Osteocyte (in vitro differentiated cells): ENCODE measurements at regions not wholly inside any gene's neighbourhood (a gene's known extent, or its start where the extent isn't known, plus 50 kb on each side); places are given as distances from the start of the nearest gene placed in this dataset.
"Not testable (repeated sequence)": the region's sequence is repeated elsewhere in the genome, so short reads cannot be mapped to it uniquely, and the experiment has no call there.

Source experiments
- DNase-seq: peaks from one replicate; pipeline ENCODE4 v3.0.0; 2021; ENCODE audit warnings: mixed read lengths; ENCODE audit not compliant: unreplicated experiment; ENCODE audit errors: extremely low spot score
- H3K27ac Mint-ChIP-seq: one replicate; pipeline ENCODE4 v1.8.0; 2021; ENCODE audit warnings: mild to moderate bottlenecking, mixed read lengths; ENCODE audit not compliant: unreplicated experiment
- H3K27me3 Mint-ChIP-seq: one replicate; pipeline ENCODE4 v1.8.0; 2021; ENCODE audit warnings: mixed read lengths; ENCODE audit not compliant: unreplicated experiment
- H3K36me3 Mint-ChIP-seq: one replicate; pipeline ENCODE4 v1.8.0; 2021; ENCODE audit warnings: mixed read lengths; ENCODE audit not compliant: unreplicated experiment
- H3K4me1 Mint-ChIP-seq: one replicate; pipeline ENCODE4 v1.8.0; 2021; ENCODE audit warnings: mixed read lengths; ENCODE audit not compliant: unreplicated experiment
- H3K4me3 Mint-ChIP-seq: one replicate; pipeline ENCODE4 v1.8.0; 2021; ENCODE audit warnings: mild to moderate bottlenecking, moderate library complexity, mixed read lengths; ENCODE audit not compliant: unreplicated experiment
- H3K9me3 Mint-ChIP-seq: one replicate; pipeline ENCODE4 v1.8.0; 2021; ENCODE audit warnings: mixed read lengths; ENCODE audit not compliant: unreplicated experiment
- TF ChIP-seq, protein P1 (sequence below): fragments of 200-600 bp; sonication (generic); IDR thresholded peaks from 2 replicates; pipeline ENCODE4 v1.5.0; 2021; ENCODE audit warnings: antibody characterized with exemption, mild to moderate bottlenecking, moderate library complexity

DNA sequence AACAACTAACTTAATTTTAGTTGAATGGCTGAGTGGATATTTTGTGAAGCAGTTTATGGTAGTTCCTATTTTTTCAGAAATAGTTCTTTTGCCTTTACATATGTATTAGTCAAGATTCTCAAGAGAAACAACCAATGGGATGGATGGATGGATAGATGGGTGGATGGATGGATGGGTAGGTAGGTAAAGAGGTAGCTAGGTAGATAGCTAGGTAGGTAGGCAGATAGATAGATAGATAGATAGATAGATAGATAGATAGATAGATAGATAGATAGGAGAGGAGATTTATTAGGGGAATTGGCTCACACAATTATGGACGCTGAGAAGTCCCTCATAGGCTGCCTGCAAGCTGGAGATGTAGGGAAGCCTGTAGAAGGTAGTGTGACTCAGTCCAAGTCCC lies 74.0 kb upstream of the NUDT6 start:
- no peak overlapping the region for H3K27ac Mint-ChIP-seq
- H3K36me3 Mint-ChIP-seq, result peaks cover 3% of the 10 kb centered on the region
- no peaks in the 10 kb centered on the region for H3K27me3 Mint-ChIP-seq
- TF ChIP-seq, protein P1, sequence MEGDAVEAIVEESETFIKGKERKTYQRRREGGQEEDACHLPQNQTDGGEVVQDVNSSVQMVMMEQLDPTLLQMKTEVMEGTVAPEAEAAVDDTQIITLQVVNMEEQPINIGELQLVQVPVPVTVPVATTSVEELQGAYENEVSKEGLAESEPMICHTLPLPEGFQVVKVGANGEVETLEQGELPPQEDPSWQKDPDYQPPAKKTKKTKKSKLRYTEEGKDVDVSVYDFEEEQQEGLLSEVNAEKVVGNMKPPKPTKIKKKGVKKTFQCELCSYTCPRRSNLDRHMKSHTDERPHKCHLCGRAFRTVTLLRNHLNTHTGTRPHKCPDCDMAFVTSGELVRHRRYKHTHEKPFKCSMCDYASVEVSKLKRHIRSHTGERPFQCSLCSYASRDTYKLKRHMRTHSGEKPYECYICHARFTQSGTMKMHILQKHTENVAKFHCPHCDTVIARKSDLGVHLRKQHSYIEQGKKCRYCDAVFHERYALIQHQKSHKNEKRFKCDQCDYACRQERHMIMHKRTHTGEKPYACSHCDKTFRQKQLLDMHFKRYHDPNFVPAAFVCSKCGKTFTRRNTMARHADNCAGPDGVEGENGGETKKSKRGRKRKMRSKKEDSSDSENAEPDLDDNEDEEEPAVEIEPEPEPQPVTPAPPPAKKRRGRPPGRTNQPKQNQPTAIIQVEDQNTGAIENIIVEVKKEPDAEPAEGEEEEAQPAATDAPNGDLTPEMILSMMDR, result no peak
- H3K4me3 Mint-ChIP-seq, result no peak overlapping the region
- peaks cover 13% of the 10 kb centered on the region for H3K4me1 Mint-ChIP-seq
- no peak for DNase-seq
- peaks cover 3% of the 10 kb centered on the region for H3K9me3 Mint-ChIP-seq

DNA sequence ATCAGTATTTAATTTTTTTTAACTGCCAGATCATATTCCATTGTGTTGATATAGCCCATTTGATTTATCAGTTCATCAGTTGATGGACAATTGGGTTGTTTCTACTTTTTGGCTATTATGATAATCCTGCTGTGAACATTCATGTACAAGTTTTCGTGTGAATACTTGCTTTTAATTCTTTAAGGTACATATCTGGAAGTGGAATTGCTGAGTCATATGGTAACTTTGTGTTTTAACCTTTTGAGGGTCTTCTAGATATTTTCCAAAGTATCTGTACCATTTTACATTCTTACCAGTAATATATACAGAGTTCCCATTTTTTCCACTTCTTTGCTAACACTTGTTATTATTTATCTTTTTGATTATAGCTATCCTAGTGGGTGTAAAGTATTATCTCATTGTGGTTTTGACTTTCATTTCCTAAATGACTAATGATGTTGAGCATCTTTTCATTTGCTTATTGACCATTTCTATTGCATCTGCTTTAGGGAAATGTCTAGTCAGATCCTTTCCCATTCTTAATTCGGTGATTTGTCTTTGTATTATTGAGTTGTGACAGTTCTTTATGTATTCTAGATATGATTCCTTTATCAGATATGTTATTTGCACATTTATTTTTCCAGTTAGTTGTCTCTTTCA lies 75.2 kb upstream of the NUDT6 start:
- TF ChIP-seq, protein P1, result no peak
- Mint-ChIP-seq H3K4me1 (peaks cover 5% of the 10 kb centered on the region), H3K27ac (peak overlapping the region; percentile 29), H3K27me3 (no peaks in the 10 kb centered on the region), H3K36me3 (peaks cover 3% of the 10 kb centered on the region), H3K9me3 (peaks cover 3% of the 10 kb centered on the region), H3K4me3 (no peak overlapping the region)
- DNase-seq, result no peak

DNA sequence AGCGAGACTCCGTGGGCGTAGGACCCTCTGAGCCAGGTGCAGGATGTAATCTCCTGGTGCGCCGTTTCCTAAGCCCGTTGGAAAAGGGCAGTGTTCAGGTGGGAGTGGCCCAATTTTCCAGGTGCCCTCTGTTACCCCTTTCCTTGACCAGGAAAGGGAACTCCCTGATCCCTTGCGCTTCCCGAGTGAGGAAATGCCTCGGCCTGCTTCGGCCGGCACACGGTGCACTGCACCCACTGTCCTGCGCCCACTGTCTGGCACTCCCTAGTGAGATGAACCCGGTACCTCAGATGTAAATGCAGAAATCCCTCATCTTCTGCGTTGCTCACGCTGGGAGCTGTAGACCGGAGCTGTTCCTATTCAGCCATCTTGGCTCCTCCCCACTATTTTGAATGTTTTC lies 81.7 kb upstream of the NUDT6 start:
- H3K27ac Mint-ChIP-seq, result not testable (repeated sequence)

DNA sequence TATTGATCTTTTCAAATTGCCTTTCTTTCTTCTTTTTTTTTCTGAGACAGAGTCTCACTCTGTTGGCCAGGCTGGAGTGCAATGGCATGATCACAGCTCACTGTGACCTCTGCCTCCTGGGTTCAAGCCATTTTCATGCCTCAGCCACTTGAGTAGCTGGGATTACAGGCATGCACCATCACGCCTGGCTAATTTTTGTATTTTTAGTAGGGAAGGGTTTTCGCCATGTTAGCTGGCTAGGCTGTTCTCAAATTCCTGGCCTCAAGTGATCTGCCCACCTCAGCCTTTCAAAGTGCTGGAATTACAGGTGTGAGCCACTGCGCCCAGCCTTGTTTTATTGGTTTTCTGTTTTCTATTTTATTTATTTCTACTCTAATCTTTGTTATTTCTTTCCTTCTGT lies 82.7 kb upstream of the NUDT6 start:
- H3K27ac Mint-ChIP-seq, H3K4me3 Mint-ChIP-seq, H3K27me3 Mint-ChIP-seq, DNase-seq, H3K9me3 Mint-ChIP-seq: not testable (repeated sequence)
- Mint-ChIP-seq H3K36me3 (peaks cover 12% of the 10 kb centered on the region), H3K4me1 (peaks cover 16% of the 10 kb centered on the region)

More for the DNA sequence above, 81.7 kb upstream of the NUDT6 start:
- H3K27me3 Mint-ChIP-seq, H3K4me3 Mint-ChIP-seq, H3K9me3 Mint-ChIP-seq, DNase-seq: not testable (repeated sequence)
- peaks cover 12% of the 10 kb centered on the region for H3K36me3 Mint-ChIP-seq
- peaks cover 16% of the 10 kb centered on the region for H3K4me1 Mint-ChIP-seq

DNA sequence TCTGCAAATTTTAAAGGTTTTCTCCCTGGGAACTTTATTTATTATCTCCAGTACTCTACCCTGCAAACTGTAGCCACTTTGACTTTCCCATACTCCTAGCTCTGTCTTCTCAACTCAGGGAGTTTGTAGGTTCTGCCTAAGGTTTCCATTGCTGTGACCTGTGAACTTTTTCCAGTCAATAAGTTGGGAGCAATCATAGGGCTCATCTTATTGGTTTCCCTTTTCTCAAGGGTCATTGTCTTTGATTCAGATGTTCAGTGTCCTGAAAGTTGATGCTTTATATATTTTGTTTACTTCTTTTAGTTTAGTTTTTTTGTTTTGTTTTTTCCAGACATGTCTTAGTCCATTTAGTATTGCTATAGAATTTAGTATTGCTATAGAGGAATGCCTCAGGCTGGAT lies 85.3 kb upstream of the NUDT6 start:
- H3K4me1 Mint-ChIP-seq, result peaks cover 24% of the 10 kb centered on the region
- no peak overlapping the region for H3K4me3 Mint-ChIP-seq
- TF ChIP-seq, protein P1, result no peak
- peaks cover 9% of the 10 kb centered on the region for H3K9me3 Mint-ChIP-seq
- H3K36me3 Mint-ChIP-seq, result peaks cover 10% of the 10 kb centered on the region
- H3K27ac Mint-ChIP-seq, result no peak overlapping the region
- no peaks in the 10 kb centered on the region for H3K27me3 Mint-ChIP-seq
- no peak for DNase-seq

DNA sequence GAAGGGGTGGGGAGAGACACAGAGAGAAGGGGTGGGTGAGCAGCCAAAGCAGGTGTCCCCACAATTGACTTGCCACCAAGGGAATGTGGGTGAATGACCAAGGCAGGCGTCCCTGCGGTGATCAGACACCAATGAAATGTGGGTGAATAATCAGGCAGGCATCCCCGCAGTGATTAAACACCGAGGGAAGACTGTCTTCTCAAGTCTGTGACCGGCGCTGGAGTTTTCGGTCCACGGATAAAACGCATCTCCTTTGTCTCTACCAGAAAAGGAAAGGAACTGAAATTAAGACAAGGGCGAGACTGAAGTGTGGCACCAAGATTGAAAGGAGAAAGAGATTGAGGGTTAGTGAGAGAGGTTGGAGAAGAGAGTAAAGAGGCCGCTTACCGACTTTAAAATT lies 90.0 kb upstream of the NUDT6 start:
- not testable (repeated sequence) for H3K27ac Mint-ChIP-seq, H3K36me3 Mint-ChIP-seq, H3K27me3 Mint-ChIP-seq, H3K9me3 Mint-ChIP-seq, DNase-seq, H3K4me3 Mint-ChIP-seq
- peaks cover 39% of the 10 kb centered on the region for H3K4me1 Mint-ChIP-seq
